Fibroblast of skin of abdomen (primary cell): ENCODE measurements at regions not wholly inside any gene's neighbourhood (a gene's known extent, or its start where the extent isn't known, plus 50 kb on each side); places are given as distances from the start of the nearest gene placed in this dataset.
"Not testable (repeated sequence)": the region's sequence is repeated elsewhere in the genome, so short reads cannot be mapped to it uniquely, and the experiment has no call there.

Source experiments
- DNase-seq: peaks from one replicate; pipeline ENCODE4 v3.0.0-alpha.2; 2013

DNA sequence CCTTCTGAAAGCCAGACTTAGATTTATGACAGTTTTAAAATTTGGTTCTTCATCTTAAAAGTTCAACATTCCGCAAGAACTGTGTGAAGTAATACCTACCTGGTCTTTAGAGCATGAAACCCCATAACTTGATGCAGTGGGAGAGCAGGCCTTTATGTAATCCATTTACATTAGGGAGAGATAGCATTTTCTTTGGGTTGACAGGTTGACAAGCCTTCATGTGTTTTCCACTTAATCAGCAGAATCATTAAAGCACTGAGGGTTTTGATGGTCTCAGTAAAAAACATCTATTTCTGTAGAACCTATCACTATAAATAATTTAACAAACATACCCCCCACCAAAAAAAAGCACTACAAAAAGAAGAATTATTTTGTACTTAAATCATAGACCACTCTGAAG lies 121.6 kb upstream of the KIF2A start:
- DNase-seq: no peak

DNA sequence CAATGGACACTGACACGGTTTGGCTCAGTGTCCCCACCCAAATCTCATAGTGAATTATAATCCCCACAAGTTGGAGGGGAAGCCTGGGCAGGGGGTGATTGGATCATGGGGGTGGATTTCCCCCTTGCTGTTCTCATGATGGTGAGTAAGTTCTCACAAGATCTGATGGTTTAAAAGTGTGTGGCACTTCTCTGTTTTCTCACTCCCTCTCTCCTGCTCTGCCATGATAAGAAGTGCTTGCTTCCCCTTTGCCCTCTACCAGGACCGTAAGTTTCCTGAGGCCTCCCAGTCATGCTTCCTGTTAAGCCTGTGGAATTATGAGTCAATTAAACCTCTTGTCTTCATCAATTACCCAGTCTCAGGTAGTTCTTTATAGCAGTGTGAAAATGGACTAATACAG lies 115.8 kb upstream of the KIF2A start:
- DNase-seq: no peak

DNA sequence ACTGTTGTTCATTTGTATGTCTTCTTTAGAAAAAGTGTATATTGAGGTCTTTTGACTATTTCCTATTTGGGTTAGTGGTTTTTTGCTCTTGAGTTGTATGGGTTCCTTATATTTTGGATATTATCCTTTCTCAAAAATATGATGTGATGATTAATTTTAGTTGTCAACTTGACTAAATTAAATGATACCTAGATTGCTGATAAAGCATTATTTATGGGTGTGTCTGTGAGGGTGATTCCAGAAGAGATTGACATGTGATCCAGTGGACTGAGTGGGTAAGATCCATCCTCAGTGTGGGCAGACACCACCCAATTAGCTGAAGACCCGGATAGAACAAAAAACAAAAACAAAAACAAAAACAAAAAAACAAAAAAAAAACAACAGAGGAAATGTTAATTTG lies 115.1 kb upstream of the KIF2A start:
- DNase-seq: no peak

DNA sequence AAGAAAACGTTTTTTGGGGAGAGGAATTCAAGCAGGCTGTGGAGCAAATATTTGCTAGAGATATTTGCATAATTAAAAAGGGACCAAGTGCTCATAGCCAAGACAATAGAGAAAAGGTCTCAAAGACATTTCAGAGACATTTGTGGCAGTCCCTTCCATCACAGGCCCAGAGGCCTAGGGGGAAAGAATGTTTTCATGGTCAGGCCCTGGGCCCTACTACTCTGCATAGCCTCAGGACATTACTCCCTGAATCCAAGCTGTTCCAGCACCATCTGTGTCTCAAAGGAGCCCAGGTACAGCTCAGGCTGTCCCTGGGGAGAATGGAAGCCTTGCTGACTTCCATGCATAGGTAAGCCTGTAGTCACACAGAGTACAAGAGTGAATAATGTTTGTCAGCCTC lies 113.0 kb upstream of the KIF2A start:
- DNase-seq: no peak

DNA sequence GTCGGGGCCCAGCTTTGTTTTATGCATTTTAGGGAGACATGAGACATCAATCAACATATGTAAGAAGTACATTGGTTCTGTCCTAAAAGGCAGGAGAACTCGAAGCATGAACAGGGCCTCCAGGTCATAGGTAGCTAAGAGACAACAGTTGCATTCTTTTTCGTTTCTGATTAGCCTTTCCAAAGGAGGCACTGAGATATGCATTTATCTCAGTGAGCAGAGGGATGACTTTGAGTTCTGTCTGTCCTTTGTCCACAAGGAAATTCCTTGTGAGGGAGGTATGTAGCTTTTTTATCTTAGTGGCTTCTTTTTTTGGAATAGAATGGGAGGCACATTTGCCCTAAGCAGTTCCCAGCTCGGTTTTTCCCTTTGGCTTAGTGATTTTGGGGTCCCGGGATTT lies 109.5 kb upstream of the KIF2A start:
- not testable (repeated sequence) for DNase-seq

DNA sequence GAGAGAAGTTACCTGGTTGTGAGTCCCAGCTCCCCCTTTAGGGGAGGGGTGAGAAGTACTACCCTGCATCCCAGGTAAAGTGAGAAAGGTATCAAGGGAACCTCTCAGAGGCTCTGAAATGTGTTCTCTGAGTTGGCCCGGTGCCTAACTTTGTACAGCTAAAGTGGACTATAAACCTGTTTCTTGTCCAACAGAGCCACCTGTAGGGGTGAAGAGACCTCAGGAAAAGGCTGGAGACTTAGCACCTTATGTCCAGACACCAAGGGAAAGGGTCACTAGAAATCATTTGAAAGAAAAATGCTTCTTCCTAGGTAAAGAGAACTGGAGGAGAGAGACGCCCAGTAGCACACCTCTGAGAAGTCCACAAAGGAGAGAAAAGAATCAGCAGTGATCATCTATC lies 108.3 kb upstream of the KIF2A start:
- no peak for DNase-seq

DNA sequence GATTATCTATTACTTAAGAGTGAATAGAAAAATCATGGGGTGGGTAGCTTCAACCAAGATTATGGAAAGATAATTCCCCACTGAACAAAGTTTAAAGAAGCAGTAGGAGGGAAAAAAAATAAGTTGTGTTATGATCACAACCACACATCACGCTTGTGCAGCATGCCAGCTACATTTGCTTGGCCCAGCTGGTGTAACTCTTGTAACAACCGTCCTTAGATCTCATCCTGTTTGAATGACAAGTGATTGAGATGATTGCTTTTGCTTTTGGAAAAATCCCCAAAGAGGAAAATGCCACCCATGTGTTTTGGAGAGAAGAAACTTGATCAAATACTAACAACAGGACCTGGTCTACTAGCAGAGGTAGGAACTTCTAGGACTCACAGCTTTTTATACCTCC lies 107.6 kb upstream of the KIF2A start:
- no peak for DNase-seq

DNA sequence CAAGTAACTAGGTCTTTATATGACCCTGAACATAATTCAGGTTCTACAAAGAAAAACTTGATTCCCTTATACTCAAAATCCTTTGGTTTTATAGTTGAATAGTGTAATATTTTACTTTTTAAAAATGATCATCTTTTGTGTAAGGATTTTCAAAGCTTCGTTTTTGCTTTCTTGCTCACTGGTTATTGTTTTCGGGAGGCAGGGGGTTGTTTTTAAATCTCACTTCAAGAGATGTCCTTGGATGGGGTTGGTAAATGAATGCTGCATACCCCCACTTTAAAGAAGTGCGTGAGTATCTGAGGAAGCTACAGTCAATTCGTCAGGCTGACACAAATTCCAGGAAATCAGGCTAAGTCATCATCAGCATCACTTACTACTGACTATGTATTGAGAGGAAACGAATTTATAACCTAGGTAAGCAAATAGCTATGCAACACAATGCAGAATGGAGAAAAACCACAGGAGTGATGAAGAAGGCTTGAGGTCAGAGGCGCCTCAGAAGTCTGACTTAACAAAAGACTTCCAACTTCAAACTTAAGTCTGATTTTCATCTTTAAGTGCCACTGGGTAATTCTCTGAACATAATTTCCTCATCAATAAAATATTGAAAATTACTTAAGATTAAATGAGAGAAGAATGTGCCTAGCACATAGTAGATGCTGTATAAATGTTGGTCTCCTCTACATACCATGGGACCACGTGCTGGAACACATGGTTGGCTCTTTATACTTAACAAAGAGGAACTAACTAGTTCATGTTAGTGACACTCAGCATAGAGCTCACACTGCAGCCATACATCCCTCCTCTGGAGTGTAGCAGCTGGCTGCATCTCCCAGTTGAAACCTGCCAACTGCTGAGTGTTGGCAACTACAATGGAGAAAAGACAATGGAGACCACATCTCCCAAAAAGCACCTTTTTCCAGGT lies 106.0 kb upstream of the KIF2A start:
- no peak for DNase-seq

DNA sequence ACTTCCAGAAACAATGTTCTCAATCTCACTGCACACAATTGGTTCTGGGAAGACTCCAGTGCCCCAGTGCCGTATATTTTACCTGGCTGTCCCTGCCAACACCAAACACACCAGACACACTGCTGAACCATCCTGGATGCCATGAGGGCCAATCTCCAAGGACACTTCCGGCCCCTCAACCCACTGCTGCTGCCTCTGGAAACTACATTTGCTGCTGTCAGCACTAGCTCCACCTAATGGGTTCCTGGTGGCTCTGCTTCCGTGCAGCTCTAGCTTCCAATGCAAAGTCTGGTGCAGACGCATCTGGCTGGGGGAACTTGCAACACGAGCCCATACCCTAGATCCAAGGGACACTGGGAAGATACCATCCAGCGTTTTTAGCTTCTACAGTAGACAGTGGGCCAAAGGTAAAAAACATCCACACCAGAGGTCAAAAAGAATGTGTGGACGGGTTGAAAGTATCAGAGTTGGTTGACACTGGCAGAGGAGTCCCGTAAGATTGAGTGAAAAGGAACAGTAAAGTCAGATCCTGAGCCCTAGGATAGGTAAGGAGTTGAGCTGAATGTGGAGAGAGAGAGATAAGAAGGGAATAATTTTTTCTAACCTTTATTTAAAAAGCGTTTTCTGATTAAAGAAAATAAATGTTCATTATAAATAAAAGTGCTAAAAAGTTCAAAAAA lies 99.7 kb upstream of the KIF2A start:
- DNase-seq: peak; percentile 4

DNA sequence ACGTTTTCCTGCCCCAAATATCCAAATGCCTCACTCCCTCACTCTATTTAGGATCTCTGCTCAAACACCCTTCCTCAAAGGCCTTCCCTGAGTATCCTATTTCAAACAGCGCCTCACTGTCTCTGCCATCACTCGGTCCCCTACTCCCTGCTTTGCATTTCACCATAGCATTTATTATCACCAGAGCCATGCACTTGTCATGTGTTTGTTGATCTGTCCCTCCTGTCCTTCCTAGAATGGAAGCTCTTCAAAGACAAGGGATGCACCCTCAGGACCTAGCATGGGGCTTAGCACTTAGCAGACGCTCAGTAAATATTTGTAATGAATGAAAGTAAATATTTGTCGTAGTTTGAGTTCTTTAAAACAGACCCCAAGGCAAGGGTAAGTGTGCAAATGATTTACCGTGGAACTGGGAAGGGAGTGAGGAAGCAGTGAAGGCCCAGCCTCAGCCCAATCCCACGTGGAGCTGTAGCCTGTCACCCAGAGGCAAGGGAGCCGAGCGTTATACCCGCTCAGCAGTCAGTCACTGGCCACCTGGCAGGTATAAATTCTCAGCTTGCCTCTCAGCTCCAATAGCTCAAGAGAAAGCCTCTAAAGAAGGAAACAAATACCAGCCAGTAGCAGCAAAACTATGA lies 97.7 kb upstream of the KIF2A start:
- DNase-seq: no peak

DNA sequence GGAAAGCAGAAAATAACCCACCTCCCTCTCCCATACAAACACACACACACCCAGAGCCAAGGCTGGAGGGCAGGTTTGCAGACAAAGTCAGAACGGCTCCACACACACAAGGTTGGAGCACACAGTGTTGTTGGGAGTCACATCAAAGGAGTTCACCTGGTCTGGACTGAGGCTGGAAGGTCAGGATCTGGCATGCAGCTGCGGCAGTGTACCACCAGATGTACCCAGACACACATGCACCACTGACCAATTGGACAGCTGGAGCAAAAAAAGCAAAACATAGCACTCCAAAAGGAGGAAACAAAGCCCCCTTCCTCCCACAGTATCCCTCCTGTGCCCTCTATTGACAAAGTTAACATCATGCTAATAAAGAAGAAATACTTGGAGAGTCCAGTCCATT lies 94.6 kb upstream of the KIF2A start:
- no peak for DNase-seq

DNA sequence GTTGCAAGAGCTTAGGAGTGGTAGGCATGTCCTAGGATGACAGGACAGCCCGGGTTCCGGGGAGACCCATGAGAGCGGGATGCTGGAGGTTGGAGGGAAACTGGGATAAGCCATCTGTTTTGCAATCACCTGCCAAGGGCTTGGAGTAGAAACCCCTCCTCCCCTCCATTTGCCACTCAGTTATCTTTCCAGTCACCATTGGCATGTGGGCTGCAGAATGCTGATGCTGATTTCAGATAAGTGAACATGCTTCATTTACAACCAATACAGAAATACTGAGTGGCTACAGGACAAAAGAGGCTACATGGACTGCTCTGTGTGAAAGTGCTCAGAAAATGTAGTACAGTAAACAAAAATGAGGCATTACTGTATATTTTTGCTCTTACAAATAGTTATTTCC lies 93.4 kb upstream of the KIF2A start:
- no peak for DNase-seq

DNA sequence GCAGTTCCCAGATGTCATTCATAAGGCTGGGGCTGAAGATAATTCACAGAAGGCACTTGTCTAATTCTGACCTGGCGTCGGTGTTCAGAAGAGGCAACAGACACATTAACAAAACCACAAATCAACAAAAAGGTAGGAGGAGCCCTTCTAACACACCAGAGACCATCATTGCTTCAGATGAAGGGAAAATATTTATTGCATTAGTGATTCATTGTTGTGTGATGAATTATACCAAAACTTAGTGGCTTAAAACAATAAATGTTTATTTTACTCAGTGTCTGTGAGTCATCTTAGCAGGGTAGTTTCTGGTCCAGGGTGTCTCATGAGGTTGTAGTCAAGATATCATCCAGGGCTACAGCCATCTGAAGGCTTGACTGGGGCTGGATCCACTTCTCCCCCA lies 91.3 kb upstream of the KIF2A start:
- DNase-seq: no peak

DNA sequence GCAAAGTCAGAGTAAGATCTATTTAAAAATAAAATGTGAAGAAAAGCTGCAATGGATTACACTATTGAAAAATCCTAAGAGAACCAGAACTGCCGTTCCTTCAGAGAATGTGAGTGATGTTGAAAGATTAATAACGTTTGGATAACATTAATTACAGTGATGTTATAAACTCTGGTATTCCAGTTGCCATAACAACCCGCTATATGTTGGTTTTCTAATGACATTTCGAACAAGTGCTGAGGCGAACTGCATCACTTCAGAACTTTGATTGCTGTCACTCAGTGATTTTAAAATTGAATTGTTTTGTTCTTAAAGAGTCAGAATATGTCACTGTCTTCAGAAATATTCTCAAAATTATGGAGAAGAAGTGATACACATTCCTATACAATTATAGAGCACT lies 89.4 kb upstream of the KIF2A start:
- not testable (repeated sequence) for DNase-seq

DNA sequence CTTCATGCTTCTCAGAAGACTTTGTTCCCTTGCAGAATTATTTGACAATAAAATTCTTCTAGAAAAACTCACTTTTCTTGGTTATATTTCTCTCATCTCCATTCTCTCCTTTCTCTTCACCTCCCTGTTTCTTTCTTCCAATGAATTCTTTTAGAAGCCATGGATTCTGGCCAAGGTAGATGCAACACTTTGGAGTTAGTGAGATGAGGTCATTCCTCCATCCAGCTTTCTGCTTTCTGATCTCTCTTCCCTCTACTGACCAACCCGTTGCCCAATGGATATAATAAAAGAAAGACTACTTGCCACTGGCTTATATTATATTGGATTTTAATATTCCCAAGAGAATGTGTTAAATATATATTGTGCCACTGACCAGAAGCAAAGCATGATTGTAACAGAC lies 88.9 kb upstream of the KIF2A start:
- DNase-seq: not testable (repeated sequence)

DNA sequence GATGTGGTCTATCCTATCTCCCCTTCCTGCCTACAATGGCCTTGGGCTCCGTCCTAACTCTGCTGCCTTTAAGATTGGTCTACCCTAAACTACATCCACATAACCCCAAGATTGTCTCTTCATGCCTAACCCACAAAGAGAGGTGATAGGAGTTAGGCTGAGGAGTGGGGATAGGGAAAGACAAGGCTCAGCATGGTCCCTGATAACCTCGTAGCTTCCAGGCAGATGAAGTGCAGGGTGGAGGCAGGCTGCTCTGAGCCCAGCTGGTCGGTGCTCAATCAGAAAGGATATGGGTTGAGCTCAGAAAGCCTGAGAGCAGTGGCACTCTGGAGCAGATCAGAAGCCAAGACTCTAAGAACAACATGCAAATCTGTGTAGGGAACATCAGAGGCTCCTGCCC lies 87.1 kb upstream of the KIF2A start:
- DNase-seq: not testable (repeated sequence)

DNA sequence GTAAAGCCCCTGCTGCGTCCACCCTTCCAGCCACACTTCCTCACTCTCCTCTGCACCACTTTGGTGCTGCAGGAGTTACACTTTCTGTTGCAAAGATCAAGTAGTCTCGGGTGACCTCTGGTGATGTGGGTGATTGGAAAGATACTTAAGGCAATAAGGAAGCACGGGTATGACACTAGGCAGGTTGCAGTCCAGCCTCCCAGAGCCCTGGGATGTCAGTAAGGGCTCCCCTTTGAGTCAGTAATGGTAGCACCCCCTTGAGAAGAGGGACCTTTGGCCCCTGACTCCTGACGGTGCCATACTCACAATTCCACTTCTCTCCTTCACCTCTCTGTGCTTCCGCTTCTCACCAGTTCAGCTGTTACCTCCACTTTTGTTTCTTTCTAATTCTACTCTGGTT lies 84.1 kb upstream of the KIF2A start:
- DNase-seq: not testable (repeated sequence)

DNA sequence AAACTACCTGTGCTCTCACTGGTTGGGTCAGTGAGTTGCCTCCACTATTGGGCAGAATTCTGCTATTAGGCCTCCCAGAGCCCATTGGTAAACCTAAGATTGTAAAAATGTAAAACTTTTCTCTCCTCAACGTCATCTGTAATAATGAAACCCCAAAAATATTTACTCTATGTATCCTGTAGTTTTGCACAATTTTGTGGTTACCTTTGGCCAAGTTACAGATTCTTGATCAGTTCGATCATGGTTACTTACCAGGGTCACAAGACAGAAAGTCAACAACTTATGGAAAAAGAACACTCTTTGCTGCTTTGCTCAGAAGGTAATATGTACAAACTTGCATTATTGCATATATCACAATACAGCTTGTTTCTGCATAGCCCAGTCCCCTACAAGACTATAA lies 83.7 kb upstream of the KIF2A start:
- peak; percentile 70 for DNase-seq

DNA sequence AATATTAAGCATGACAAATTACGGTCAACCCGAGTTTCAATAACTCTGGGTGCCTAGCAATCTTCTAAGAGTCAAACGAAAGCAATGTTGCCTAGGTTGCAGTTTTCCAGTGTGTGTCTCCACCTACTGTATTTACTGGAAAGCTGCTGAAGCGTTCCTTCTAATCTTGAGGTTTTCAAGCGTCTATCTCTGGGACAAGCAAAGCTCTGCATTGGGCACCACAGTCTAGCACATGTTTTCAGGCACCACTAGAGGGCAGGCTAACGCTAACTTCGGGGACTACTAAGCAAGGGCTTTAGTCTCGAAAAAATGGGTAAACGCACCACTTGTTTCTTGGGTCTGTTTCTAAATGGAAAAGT lies 82.7 kb upstream of the KIF2A start:
- not testable (repeated sequence) for DNase-seq

DNA sequence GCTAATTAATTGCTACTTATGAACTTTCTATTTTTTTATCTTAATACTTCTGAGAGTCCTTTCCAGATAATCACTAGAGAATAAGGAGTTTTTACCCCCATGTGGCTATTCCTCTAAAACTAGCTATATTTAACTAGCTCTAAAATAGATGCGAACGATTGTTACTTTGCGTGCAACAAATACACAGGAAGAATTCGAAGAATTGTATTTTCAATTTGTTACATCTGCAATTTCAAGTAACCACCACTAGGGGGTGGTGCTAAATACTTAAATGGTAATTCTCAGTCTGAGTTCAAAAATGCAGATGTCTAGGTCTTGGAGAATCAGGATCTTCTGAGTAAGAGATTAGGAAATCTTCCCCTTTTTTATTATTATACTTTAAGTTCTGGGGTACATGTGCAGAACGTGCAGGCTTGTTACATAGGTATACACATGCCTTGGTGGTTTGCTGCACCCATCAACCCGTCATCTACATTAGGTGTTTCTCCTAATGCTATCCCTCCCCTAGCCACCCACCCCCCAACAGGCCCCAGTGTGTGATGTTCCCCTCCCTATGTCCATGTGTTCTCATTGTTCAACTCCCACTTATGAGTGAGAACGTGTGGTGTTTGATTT lies 80.9 kb upstream of the KIF2A start:
- DNase-seq: not testable (repeated sequence)

DNA sequence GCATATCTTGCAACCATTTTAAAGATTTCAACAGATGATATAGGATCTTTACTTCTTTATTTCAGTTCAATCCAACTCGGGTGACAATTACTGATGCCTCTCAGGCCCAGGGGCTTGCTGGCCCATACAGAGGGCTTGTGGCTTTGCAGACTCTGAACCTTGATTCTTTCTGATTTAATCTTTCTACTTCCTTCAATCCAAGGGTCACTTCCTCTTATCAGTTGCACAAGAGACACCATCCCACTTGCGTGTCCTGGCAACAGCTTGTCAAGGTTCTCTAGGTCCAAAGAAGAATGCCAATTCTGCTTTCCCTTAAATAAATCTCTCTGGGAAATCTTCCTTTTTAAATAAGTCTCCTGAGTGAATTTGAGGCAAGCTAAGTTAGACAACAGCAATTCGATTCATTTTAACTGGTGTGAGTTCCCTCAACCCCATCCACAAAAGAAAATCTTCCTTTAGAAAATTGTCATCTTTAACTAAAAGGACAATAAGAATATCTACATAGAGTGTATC lies 75.1 kb upstream of the KIF2A start:
- not testable (repeated sequence) for DNase-seq

DNA sequence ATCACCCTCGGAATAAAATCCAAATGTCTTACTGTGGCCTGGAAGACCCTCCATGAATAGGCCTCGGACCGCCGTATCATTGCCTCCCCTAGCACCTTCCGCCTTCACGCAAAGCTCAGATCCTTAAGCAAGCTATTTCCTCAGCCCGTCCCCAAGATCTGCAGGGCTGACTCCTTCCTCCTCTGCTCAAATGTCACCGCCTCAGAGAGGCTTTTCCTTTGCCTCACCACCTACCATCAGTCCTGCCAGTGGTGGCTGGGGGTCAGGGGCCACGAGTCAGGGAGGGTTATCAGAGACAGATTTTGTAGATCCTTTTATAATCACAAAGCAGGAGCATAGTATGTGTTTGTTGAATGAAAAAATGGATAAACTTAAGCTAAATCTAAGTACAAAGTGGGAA lies 74.4 kb upstream of the KIF2A start:
- no peak for DNase-seq

DNA sequence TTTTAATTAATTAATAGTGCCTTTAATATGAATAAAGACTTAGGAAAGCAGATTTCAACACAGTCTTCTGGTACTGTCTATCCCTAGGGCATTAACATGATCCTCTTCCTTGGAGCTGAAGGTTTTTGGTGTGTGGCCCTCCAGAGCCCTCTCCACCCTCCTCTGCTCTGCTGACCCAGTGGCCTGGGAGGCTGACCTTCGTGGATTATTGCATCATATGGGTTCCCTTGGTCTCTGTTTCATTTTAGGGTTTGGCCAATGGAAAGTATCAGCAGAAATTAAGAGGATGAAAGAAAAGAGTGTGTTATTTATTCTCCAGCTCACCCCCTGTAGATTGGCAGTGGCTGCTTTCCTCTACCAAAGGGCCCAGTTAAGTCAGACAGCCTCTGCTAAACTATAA lies 73.8 kb upstream of the KIF2A start:
- DNase-seq: not testable (repeated sequence)
